ENCODE measurements at regions not wholly inside any gene's neighbourhood (a gene's known extent, or its start where the extent isn't known, plus 50 kb on each side); places are given as distances from the start of the nearest gene placed in this dataset.

DNA sequence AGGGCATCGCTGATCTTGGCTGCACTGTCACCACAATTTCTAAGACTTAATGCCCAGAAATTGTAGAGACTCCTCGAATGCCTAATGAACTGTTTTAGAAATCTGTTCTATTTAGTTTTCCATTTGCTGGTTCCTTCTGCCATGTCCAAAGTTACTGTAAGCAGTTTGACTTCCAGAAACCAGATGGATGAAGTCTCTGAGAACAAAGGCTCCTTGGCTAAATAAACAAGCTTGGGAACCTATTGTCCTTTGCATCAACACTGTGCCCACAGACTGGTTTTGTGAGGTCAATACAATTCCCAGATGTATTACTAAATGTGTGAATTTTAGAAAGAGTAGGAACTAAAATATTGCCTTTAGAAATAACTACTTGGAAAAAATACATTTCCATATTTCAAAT lies 600.2 kb downstream of the NYAP2 start:
- no peaks in the 10 kb centered on the region for H3K27me3 ChIP-seq (ENCODE audit: insufficient read depth)
- H3K4me3 Mint-ChIP-seq: no peak overlapping the region
- no peaks in the 10 kb centered on the region for H3K9me2 ChIP-seq (ENCODE audit: insufficient read depth)
- ATAC-seq (no peak), DNase-seq (ENCODE audit: low spot score) (no peak)
- H3K9me3 Mint-ChIP-seq: no peaks in the 10 kb centered on the region; the same call in 2 of the 3 replicates
- H3K4me1 ChIP-seq (ENCODE audit: insufficient read depth): no peaks in the 10 kb centered on the region
- no peak overlapping the region for H3K27ac ChIP-seq (ENCODE audit: low read depth)
- H3K4me3 ChIP-seq: no peak overlapping the region
- H3K4me2 ChIP-seq: no peak overlapping the region
- no peaks in the 10 kb centered on the region for H3K79me2 ChIP-seq (replicated peaks; ENCODE audit: insufficient read depth)
- no peaks in the 10 kb centered on the region for H3K36me3 ChIP-seq (ENCODE audit: insufficient read depth)
- H3K27ac Mint-ChIP-seq: no peak overlapping the region
- H3K27me3 Mint-ChIP-seq (ENCODE audit: insufficient read depth, low read depth, poor library complexity): no peaks in the 10 kb centered on the region
- H4K20me1 ChIP-seq (replicated peaks; ENCODE audit: insufficient read depth): no peaks in the 10 kb centered on the region
- H3K36me3 Mint-ChIP-seq (ENCODE audit: low read depth): no peaks in the 10 kb centered on the region
- H2AFZ ChIP-seq: no peak overlapping the region
- no peaks in the 10 kb centered on the region for H3F3A ChIP-seq (replicated peaks; ENCODE audit: low read depth)
- TF ChIP-seq, protein P1, sequence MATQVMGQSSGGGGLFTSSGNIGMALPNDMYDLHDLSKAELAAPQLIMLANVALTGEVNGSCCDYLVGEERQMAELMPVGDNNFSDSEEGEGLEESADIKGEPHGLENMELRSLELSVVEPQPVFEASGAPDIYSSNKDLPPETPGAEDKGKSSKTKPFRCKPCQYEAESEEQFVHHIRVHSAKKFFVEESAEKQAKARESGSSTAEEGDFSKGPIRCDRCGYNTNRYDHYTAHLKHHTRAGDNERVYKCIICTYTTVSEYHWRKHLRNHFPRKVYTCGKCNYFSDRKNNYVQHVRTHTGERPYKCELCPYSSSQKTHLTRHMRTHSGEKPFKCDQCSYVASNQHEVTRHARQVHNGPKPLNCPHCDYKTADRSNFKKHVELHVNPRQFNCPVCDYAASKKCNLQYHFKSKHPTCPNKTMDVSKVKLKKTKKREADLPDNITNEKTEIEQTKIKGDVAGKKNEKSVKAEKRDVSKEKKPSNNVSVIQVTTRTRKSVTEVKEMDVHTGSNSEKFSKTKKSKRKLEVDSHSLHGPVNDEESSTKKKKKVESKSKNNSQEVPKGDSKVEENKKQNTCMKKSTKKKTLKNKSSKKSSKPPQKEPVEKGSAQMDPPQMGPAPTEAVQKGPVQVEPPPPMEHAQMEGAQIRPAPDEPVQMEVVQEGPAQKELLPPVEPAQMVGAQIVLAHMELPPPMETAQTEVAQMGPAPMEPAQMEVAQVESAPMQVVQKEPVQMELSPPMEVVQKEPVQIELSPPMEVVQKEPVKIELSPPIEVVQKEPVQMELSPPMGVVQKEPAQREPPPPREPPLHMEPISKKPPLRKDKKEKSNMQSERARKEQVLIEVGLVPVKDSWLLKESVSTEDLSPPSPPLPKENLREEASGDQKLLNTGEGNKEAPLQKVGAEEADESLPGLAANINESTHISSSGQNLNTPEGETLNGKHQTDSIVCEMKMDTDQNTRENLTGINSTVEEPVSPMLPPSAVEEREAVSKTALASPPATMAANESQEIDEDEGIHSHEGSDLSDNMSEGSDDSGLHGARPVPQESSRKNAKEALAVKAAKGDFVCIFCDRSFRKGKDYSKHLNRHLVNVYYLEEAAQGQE (IDR thresholded peaks at IDR 0.05; ENCODE audit: unreplicated experiment): no peak
- TF ChIP-seq EZH2 (IDR thresholded peaks at IDR 0.05; ENCODE audit: low read depth, unreplicated experiment): no peak
- no peak for TF ChIP-seq ZNF331 (CRISPR knock-in tag; IDR thresholded peaks at IDR 0.05; ENCODE audit: low read depth)
- TF ChIP-seq EZH2phosphoT487 (IDR thresholded peaks at IDR 0.05; ENCODE audit: unreplicated experiment): no peak
- no peak for TF ChIP-seq CREB1 (CRISPR knock-in tag; IDR thresholded peaks at IDR 0.05; ENCODE audit: low read depth)
- no peak for TF ChIP-seq POLR2AphosphoS5 (IDR thresholded peaks at IDR 0.05; ENCODE audit: low read depth)
- TF ChIP-seq ZNF114 (CRISPR knock-in tag; IDR thresholded peaks at IDR 0.05): no peak
- no peak for TF ChIP-seq NANOG (IDR thresholded peaks at IDR 0.05; ENCODE audit: borderline replicate concordance)
- TF ChIP-seq, protein P2, sequence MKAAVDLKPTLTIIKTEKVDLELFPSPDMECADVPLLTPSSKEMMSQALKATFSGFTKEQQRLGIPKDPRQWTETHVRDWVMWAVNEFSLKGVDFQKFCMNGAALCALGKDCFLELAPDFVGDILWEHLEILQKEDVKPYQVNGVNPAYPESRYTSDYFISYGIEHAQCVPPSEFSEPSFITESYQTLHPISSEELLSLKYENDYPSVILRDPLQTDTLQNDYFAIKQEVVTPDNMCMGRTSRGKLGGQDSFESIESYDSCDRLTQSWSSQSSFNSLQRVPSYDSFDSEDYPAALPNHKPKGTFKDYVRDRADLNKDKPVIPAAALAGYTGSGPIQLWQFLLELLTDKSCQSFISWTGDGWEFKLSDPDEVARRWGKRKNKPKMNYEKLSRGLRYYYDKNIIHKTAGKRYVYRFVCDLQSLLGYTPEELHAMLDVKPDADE (IDR thresholded peaks at IDR 0.05): no peak
- H3K4me1 Mint-ChIP-seq: no peaks in the 10 kb centered on the region

DNA sequence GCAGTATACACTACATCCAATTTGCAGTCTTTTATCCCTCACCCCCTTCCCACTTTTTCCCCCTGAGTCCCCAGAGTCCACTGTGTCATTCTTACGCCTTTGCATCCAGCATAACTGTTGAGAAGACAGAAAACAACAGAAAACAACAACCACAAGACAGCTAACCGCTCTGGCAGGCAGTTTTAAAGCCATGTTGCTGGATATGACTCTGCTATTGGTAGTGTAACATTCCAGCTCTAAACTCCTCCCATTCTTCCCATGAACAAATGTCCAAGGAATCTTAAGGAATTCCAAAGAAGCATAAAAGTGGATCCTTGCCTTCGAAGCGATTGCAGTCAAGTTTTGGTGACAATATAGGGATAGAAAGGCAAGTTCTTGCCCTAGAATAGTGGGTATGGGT lies 599.1 kb downstream of the NYAP2 start:
- H3K9me3 Mint-ChIP-seq: no peaks in the 10 kb centered on the region
- H3K36me3 Mint-ChIP-seq (ENCODE audit: low read depth): no peaks in the 10 kb centered on the region
- no peak for ATAC-seq
- H3K27me3 Mint-ChIP-seq (ENCODE audit: insufficient read depth, low read depth, poor library complexity): no peaks in the 10 kb centered on the region
- H3K27ac Mint-ChIP-seq: no peak overlapping the region
- no peaks in the 10 kb centered on the region for H3K79me2 ChIP-seq (replicated peaks; ENCODE audit: insufficient read depth)
- peak; percentile 1 for DNase-seq (ENCODE audit: low spot score)
- no peak overlapping the region for H3K4me3 Mint-ChIP-seq
- no peaks in the 10 kb centered on the region for H3K27me3 ChIP-seq (ENCODE audit: insufficient read depth)
- H3F3A ChIP-seq (replicated peaks; ENCODE audit: low read depth): no peaks in the 10 kb centered on the region
- no peak overlapping the region for H3K27ac ChIP-seq (ENCODE audit: low read depth)
- no peaks in the 10 kb centered on the region for H4K20me1 ChIP-seq (replicated peaks; ENCODE audit: insufficient read depth)
- no peak overlapping the region for H3K4me3 ChIP-seq
- H3K4me2 ChIP-seq: no peak overlapping the region
- no peaks in the 10 kb centered on the region for H3K36me3 ChIP-seq (ENCODE audit: insufficient read depth)
- H3K9me2 ChIP-seq (ENCODE audit: insufficient read depth): no peaks in the 10 kb centered on the region
- 0 out of 2 replicates have a peak overlapping the region, but pooled peaks have one; percentile 24 for H2AFZ ChIP-seq
- H3K4me1 ChIP-seq (ENCODE audit: insufficient read depth): no peaks in the 10 kb centered on the region
- H3K4me1 Mint-ChIP-seq: no peaks in the 10 kb centered on the region
- TF ChIP-seq EZH2phosphoT487 (IDR thresholded peaks at IDR 0.05; ENCODE audit: unreplicated experiment): no peak
- TF ChIP-seq, protein P3, sequence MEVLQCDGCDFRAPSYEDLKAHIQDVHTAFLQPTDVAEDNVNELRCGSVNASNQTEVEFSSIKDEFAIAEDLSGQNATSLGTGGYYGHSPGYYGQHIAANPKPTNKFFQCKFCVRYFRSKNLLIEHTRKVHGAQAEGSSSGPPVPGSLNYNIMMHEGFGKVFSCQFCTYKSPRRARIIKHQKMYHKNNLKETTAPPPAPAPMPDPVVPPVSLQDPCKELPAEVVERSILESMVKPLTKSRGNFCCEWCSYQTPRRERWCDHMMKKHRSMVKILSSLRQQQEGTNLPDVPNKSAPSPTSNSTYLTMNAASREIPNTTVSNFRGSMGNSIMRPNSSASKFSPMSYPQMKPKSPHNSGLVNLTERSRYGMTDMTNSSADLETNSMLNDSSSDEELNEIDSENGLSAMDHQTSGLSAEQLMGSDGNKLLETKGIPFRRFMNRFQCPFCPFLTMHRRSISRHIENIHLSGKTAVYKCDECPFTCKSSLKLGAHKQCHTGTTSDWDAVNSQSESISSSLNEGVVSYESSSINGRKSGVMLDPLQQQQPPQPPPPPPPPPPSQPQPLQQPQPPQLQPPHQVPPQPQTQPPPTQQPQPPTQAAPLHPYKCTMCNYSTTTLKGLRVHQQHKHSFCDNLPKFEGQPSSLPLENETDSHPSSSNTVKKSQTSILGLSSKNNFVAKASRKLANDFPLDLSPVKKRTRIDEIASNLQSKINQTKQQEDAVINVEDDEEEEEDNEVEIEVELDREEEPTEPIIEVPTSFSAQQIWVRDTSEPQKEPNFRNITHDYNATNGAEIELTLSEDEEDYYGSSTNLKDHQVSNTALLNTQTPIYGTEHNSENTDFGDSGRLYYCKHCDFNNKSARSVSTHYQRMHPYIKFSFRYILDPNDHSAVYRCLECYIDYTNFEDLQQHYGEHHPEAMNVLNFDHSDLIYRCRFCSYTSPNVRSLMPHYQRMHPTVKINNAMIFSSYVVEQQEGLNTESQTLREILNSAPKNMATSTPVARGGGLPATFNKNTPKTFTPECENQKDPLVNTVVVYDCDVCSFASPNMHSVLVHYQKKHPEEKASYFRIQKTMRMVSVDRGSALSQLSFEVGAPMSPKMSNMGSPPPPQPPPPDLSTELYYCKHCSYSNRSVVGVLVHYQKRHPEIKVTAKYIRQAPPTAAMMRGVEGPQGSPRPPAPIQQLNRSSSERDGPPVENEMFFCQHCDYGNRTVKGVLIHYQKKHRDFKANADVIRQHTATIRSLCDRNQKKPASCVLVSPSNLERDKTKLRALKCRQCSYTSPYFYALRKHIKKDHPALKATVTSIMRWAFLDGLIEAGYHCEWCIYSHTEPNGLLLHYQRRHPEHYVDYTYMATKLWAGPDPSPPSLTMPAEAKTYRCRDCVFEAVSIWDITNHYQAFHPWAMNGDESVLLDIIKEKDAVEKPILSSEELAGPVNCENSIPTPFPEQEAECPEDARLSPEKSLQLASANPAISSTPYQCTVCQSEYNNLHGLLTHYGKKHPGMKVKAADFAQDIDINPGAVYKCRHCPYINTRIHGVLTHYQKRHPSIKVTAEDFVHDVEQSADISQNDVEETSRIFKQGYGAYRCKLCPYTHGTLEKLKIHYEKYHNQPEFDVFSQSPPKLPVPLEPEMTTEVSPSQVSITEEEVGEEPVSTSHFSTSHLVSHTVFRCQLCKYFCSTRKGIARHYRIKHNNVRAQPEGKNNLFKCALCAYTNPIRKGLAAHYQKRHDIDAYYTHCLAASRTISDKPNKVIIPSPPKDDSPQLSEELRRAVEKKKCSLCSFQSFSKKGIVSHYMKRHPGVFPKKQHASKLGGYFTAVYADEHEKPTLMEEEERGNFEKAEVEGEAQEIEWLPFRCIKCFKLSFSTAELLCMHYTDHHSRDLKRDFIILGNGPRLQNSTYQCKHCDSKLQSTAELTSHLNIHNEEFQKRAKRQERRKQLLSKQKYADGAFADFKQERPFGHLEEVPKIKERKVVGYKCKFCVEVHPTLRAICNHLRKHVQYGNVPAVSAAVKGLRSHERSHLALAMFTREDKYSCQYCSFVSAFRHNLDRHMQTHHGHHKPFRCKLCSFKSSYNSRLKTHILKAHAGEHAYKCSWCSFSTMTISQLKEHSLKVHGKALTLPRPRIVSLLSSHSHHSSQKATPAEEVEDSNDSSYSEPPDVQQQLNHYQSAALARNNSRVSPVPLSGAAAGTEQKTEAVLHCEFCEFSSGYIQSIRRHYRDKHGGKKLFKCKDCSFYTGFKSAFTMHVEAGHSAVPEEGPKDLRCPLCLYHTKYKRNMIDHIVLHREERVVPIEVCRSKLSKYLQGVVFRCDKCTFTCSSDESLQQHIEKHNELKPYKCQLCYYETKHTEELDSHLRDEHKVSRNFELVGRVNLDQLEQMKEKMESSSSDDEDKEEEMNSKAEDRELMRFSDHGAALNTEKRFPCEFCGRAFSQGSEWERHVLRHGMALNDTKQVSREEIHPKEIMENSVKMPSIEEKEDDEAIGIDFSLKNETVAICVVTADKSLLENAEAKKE (CRISPR knock-in tag; IDR thresholded peaks at IDR 0.05): no peak
- no peak for TF ChIP-seq EZH2 (IDR thresholded peaks at IDR 0.05; ENCODE audit: low read depth, unreplicated experiment)
- TF ChIP-seq POLR2AphosphoS5 (IDR thresholded peaks at IDR 0.05; ENCODE audit: low read depth): no peak
- TF ChIP-seq NANOG (IDR thresholded peaks at IDR 0.05; ENCODE audit: borderline replicate concordance): no peak
